ACC112 (cell line): ENCODE measurements at regions not wholly inside any gene's neighbourhood (a gene's known extent, or its start where the extent isn't known, plus 50 kb on each side); places are given as distances from the start of the nearest gene placed in this dataset.

ENCODE experiments used
- H2AFZ ChIP-seq: fragments of 200-600 bp; sonication (generic); one replicate; pipeline ENCODE4 v1.6.0; 2017; ENCODE audit warnings: antibody characterized with exemption, low read length; ENCODE audit not compliant: unreplicated experiment
- H3K27ac ChIP-seq: fragments of 200-600 bp; sonication (generic); 2 replicates; pipeline ENCODE4 v1.5.1; 2014; ENCODE audit warnings: low read depth, mild to moderate bottlenecking, antibody characterized with exemption, low read length, moderate library complexity
- H3K27me3 ChIP-seq: fragments of 200-600 bp; sonication (generic); 2 replicates; pipeline ENCODE4 v1.6.1; 2014; ENCODE audit warnings: mild to moderate bottlenecking, antibody characterized with exemption, low read length, moderate library complexity, mixed read lengths; ENCODE audit not compliant: insufficient read depth
- H3K36me3 ChIP-seq: fragments of 200-600 bp; sonication (generic); 2 replicates; pipeline ENCODE4 v1.6.1; 2016; ENCODE audit warnings: mild to moderate bottlenecking, antibody characterized with exemption, low read length, moderate library complexity, mixed read lengths; ENCODE audit not compliant: insufficient read depth
- H3K4me1 ChIP-seq: fragments of 200-600 bp; sonication (generic); one replicate; pipeline ENCODE4 v1.6.1; 2016; ENCODE audit warnings: low read length, mixed read lengths; ENCODE audit not compliant: insufficient read depth, unreplicated experiment, control insufficient read depth
- H3K4me3 ChIP-seq: fragments of 200-600 bp; sonication (generic); 2 replicates; pipeline ENCODE4 v1.5.1; 2014; ENCODE audit warnings: mild to moderate bottlenecking, low read depth, low read length
- H3K79me2 ChIP-seq: fragments of 200-600 bp; sonication (generic); one replicate; pipeline ENCODE4 v1.6.0; 2016; ENCODE audit warnings: low read length; ENCODE audit not compliant: control insufficient read depth, unreplicated experiment, insufficient read depth

- no peaks in the 10 kb centered on the region for H3K79me2 ChIP-seq
- H3K4me1 ChIP-seq: no peaks in the 10 kb centered on the region
- no peak overlapping the region for H2AFZ ChIP-seq
- H3K27ac ChIP-seq: no peak overlapping the region
- H3K4me3 ChIP-seq: no peak overlapping the region
- H3K36me3 ChIP-seq: no peaks in the 10 kb centered on the region
- H3K27me3 ChIP-seq: peaks cover 26% of the 10 kb centered on the region
Measured at GRCh38 chr11:129503646-129504045, 128.0 kb downstream of the BARX2 start.

GRCh38 chr11:129505266-129505665 lies 129.6 kb downstream of the BARX2 start:
- H3K27me3 ChIP-seq: peaks cover 26% of the 10 kb centered on the region
- no peak overlapping the region for H3K27ac ChIP-seq
- no peaks in the 10 kb centered on the region for H3K36me3 ChIP-seq
- no peaks in the 10 kb centered on the region for H3K79me2 ChIP-seq
- H2AFZ ChIP-seq: no peak overlapping the region
- H3K4me1 ChIP-seq: no peaks in the 10 kb centered on the region
- no peak overlapping the region for H3K4me3 ChIP-seq

GRCh38 chr11:129508163-129508562 lies 132.5 kb downstream of the BARX2 start:
- peaks cover 22% of the 10 kb centered on the region for H3K27me3 ChIP-seq
- H3K4me1 ChIP-seq: no peaks in the 10 kb centered on the region
- H2AFZ ChIP-seq: no peak overlapping the region
- no peak overlapping the region for H3K4me3 ChIP-seq
- H3K36me3 ChIP-seq: no peaks in the 10 kb centered on the region
- no peaks in the 10 kb centered on the region for H3K79me2 ChIP-seq
- no peak overlapping the region for H3K27ac ChIP-seq

- H3K79me2 ChIP-seq: no peaks in the 10 kb centered on the region
- H3K27me3 ChIP-seq: peaks cover 3% of the 10 kb centered on the region; the same call in 1 of the 2 replicates
- H3K27ac ChIP-seq: no peak overlapping the region
- H3K4me3 ChIP-seq: no peak overlapping the region
- no peaks in the 10 kb centered on the region for H3K4me1 ChIP-seq
- no peak overlapping the region for H2AFZ ChIP-seq
- H3K36me3 ChIP-seq: no peaks in the 10 kb centered on the region
Measured at GRCh38 chr11:129528296-129528695, 152.6 kb downstream of the BARX2 start.

- peaks cover 3% of the 10 kb centered on the region; the same call in 1 of the 2 replicates for H3K27me3 ChIP-seq
- no peak overlapping the region for H2AFZ ChIP-seq
- H3K79me2 ChIP-seq: no peaks in the 10 kb centered on the region
- no peaks in the 10 kb centered on the region for H3K4me1 ChIP-seq
- no peak overlapping the region for H3K4me3 ChIP-seq
- no peak overlapping the region for H3K27ac ChIP-seq
- no peaks in the 10 kb centered on the region for H3K36me3 ChIP-seq
Measured at GRCh38 chr11:129530154-129530895, 154.7 kb downstream of the BARX2 start.

- Histone ChIP-seq H3K4me1 (no peaks in the 10 kb centered on the region), H3K36me3 (no peaks in the 10 kb centered on the region), H3K4me3 (no peak overlapping the region), H3K27ac (no peak overlapping the region), H3K79me2 (no peaks in the 10 kb centered on the region), H3K27me3 (no peaks in the 10 kb centered on the region), H2AFZ (no peak overlapping the region)
Measured at GRCh38 chr11:129533395-129533794, 157.7 kb downstream of the BARX2 start.

- Histone ChIP-seq H3K27ac (no peak overlapping the region), H3K79me2 (no peaks in the 10 kb centered on the region), H3K4me1 (no peaks in the 10 kb centered on the region), H3K27me3 (no peaks in the 10 kb centered on the region), H3K36me3 (no peaks in the 10 kb centered on the region), H3K4me3 (no peak overlapping the region), H2AFZ (no peak overlapping the region)
Measured at GRCh38 chr11:129536338-129536737, 160.7 kb downstream of the BARX2 start.

- H2AFZ ChIP-seq: no peak overlapping the region
- no peaks in the 10 kb centered on the region for H3K79me2 ChIP-seq
- H3K27me3 ChIP-seq: no peaks in the 10 kb centered on the region
- H3K4me1 ChIP-seq: no peaks in the 10 kb centered on the region
- no peak overlapping the region for H3K27ac ChIP-seq
- H3K4me3 ChIP-seq: no peak overlapping the region
- no peaks in the 10 kb centered on the region for H3K36me3 ChIP-seq
Measured at GRCh38 chr11:129538323-129538722, 162.7 kb downstream of the BARX2 start.

GRCh38 chr11:129543515-129544290 lies 168.1 kb downstream of the BARX2 start:
- Histone ChIP-seq H3K27me3 (no peaks in the 10 kb centered on the region), H3K79me2 (no peaks in the 10 kb centered on the region), H3K4me1 (no peaks in the 10 kb centered on the region), H3K4me3 (no peak overlapping the region), H2AFZ (no peak overlapping the region), H3K36me3 (no peaks in the 10 kb centered on the region), H3K27ac (no peak overlapping the region)

- Histone ChIP-seq H3K4me1 (no peaks in the 10 kb centered on the region), H3K4me3 (no peak overlapping the region), H3K79me2 (no peaks in the 10 kb centered on the region), H2AFZ (no peak overlapping the region), H3K27ac (no peak overlapping the region), H3K36me3 (no peaks in the 10 kb centered on the region), H3K27me3 (no peaks in the 10 kb centered on the region)
Measured at GRCh38 chr11:129544691-129545090, 169.0 kb downstream of the BARX2 start.

GRCh38 chr11:129546266-129546665 lies 170.6 kb downstream of the BARX2 start:
- Histone ChIP-seq H3K27ac (no peak overlapping the region), H3K4me3 (no peak overlapping the region), H3K79me2 (no peaks in the 10 kb centered on the region), H3K27me3 (no peaks in the 10 kb centered on the region), H3K36me3 (no peaks in the 10 kb centered on the region), H3K4me1 (no peaks in the 10 kb centered on the region), H2AFZ (no peak overlapping the region)
